MG63 (cell line): ENCODE measurements at regions not wholly inside any gene's neighbourhood (a gene's known extent, or its start where the extent isn't known, plus 50 kb on each side); places are given as distances from the start of the nearest gene placed in this dataset.

Source experiments
- DNase-seq: peaks from one replicate; pipeline ENCODE4 v3.0.0-alpha.2; 2020
- H3K27me3 ChIP-seq: fragments of 250-450 bp; sonication (Bioruptor Pico); 2 replicates; pipeline ENCODE4 v1.5.1; 2020; ENCODE audit warnings: mild to moderate bottlenecking, moderate library complexity
- H3K36me3 ChIP-seq: fragments of 250-450 bp; sonication (Bioruptor Pico); 2 replicates; pipeline ENCODE4 v1.5.1; 2020; ENCODE audit warnings: mild to moderate bottlenecking, moderate library complexity
- H3K4me3 ChIP-seq: fragments of 250-450 bp; sonication (Bioruptor Pico); 2 replicates; pipeline ENCODE4 v1.5.1; 2020; ENCODE audit warnings: mild to moderate bottlenecking, moderate library complexity
- H3K9me3 ChIP-seq: fragments of 250-450 bp; sonication (Bioruptor Pico); 2 replicates; pipeline ENCODE4 v1.5.1; 2020; ENCODE audit warnings: mild to moderate bottlenecking, moderate library complexity

- Histone ChIP-seq H3K36me3 (no peaks in the 10 kb centered on the region), H3K27me3 (0 out of 2 replicates have a peak, but pooled peaks cover 2% of the 10 kb centered on the region), H3K4me3 (no peak overlapping the region), H3K9me3 (no peaks in the 10 kb centered on the region)
- DNase-seq, result no peak
These were observed 54.0 kb upstream of the GPR45 start for GRCh38 chr2:105187531-105187930.

- no peak for DNase-seq
- Histone ChIP-seq H3K4me3 (no peak overlapping the region), H3K9me3 (no peaks in the 10 kb centered on the region), H3K27me3 (0 out of 2 replicates have a peak, but pooled peaks cover 2% of the 10 kb centered on the region), H3K36me3 (no peaks in the 10 kb centered on the region)
These were observed 53.2 kb upstream of the GPR45 start for GRCh38 chr2:105188343-105188742.
